ENCODE measurements at regions not wholly inside any gene's neighbourhood (a gene's known extent, or its start where the extent isn't known, plus 50 kb on each side); places are given as distances from the start of the nearest gene placed in this dataset.
"Not testable (repeated sequence)": the region's sequence is repeated elsewhere in the genome, so short reads cannot be mapped to it uniquely, and the experiment has no call there.

DNA sequence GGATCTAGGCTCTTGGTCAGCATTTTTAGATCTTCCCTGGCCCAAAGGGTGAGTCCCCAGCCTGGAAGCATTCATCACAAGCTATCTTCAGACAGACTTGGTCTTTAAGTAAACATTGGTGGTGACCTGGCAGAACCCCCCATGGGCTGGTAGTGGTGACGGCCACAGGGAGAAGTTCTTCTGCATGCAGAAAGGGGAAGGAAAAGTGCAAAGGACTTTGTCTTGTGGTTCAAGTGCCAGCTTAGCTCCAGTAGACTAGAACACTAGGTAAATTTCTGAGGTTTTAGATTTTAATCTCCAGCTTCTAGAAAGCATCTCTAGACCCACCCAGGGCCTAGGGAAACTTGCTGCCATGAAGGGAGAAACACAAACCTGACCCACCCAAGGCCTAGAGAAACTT lies 584.0 kb downstream of the CHSY3 start:
- TF ChIP-seq POLR2A (IDR thresholded peaks at IDR 0.05; ENCODE audit: low read depth, low read length), result no peak
- no peak for DNase-seq (ENCODE audit: insufficient read length, low spot score)
- FAIRE-seq, result no peak

DNA sequence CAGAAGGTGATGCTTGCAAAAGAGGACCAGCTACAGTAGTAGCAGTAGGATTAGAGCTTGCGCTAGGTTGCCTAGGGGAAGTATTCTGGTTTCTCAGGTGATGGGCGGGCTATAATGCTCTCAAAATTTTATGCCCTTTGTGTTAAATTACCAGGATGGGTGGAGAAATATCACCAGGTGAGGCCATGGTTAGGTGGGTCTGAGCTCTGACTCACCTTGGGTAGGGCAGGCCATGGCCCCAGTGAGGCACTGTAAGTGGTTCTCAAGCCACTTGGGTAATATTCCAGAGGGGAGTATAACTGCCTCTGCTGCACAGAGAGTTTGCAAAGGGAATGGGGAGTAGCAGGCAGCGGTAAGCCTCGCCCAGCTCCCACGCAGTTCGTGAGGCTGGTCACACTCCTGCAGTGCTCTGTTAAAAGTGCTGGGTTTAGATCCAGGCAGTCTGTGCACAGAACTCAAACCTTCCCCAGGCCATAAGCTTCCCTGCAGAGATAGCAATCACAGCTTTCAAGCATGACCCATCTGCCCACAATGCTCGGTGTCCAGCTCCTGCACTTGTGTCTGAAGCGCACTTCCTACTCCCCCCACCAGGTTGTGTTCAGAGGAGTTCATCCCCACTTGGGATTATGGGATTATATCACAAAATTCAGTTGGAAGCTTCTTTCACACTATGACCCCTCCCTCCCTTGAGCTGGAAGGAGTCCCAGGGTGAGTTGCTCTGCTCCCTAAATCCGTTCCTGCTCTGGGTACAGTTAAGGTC lies 575.0 kb downstream of the CHSY3 start:
- TF ChIP-seq POLR2A (IDR thresholded peaks at IDR 0.05; ENCODE audit: low read depth, low read length), result no peak
- FAIRE-seq (no peak), DNase-seq (ENCODE audit: insufficient read length, low spot score) (no peak)

DNA sequence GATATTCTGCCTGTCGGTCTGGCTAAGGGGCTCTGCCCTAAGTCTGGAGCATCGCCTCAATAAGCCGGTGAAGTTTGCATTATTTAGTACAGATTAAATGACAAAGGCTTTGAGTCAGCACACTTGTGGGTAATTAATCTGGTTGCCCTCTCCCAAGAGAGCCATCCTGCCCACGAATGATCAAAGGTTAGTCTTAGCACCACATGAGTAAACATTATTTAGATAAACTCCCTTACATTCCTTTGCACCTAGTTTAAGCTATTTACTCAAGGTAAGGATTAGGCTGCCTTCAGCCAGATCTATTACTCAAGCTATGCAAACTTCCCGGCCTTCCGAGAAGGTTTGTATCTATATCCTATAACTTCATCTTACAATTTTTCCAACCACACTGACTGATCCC lies 572.1 kb downstream of the CHSY3 start:
- no peak for FAIRE-seq
- TF ChIP-seq POLR2A (IDR thresholded peaks at IDR 0.05; ENCODE audit: low read depth, low read length), result no peak
- no peak for DNase-seq (ENCODE audit: insufficient read length, low spot score)

DNA sequence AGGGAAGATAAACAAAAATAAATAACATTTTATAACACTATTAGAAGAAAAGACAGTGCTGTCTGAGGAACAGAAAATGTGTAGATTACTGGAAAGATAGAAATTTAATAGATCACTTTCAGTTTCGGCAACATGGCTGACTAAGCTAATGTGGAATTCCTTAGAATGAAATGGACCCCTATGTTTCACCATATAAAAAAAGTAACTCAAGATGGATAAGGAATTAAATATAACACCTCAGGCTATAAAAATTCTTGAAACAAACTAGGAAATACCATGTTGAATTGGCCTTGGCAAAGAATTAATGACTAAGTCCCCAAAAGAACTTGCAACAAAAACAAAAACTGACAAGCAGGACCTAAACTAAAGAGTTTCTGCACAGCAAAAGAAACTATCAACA lies 558.3 kb downstream of the CHSY3 start:
- FAIRE-seq, result no peak
- no peak for TF ChIP-seq POLR2A (IDR thresholded peaks at IDR 0.05; ENCODE audit: low read depth, low read length)

DNA sequence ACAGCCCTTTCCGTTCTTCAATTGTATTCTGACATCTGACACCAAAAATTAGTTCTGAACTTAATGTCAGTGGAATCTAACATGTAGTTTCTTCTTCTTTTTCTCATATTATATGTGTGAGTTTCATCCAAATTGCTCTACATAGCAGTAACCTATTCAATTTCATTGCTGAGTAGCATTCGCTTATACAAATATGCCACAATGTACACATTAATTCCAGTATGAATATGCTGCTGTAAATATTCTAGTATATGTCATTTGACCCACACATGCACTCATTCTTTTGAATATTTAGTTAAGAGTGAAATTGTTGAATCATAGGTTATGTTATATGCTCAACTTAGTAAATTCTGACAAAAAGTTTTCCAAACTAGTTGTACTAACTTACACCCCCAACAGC lies 550.9 kb downstream of the CHSY3 start:
- FAIRE-seq (no peak), DNase-seq (ENCODE audit: insufficient read length, low spot score) (no peak)
- TF ChIP-seq POLR2A (IDR thresholded peaks at IDR 0.05; ENCODE audit: low read depth, low read length), result no peak

More for the DNA sequence above, 558.3 kb downstream of the CHSY3 start:
- DNase-seq (ENCODE audit: insufficient read length, low spot score), result no peak

DNA sequence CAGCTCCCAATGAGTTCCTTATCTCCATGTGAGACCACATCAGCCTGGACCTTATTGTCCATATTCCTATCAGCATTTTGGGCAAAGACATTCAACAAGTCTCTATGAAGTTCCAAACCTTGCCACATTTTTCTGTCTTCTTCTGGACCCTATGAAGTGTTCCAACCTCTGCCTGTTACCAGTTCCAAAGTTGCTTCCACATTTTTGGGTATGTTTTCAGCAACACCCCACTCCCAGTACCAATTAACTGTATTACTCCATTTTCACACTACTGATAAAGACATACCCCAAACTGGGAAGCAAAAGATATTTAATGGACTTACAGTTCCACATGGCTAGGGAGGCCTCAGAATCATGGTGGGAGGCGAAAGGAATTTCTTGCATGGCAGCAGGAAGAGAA lies 548.5 kb downstream of the CHSY3 start:
- no peak for TF ChIP-seq POLR2A (IDR thresholded peaks at IDR 0.05; ENCODE audit: low read depth, low read length)
- FAIRE-seq (no peak), DNase-seq (ENCODE audit: insufficient read length, low spot score) (no peak)

DNA sequence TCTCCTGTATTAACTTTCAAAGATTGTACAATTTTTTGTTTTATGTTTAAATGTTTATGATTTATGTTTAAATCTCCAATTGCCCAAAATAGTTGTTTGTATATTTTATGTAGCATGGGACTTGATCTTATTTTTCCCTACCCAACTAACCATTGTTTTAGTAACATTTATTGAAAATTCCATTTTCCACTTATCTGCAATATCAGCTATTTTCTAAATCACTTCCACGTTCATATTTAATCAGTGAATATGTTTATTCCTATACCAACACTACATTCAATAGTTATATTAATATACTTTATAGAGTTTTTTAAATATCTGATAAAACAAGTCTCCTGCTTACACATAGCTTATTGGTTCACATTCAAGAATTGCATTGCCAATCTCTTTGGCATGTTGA lies 532.2 kb downstream of the CHSY3 start:
- DNase-seq (ENCODE audit: insufficient read length, low spot score) (no peak), FAIRE-seq (no peak)
- no peak for TF ChIP-seq POLR2A (IDR thresholded peaks at IDR 0.05; ENCODE audit: low read depth, low read length)

DNA sequence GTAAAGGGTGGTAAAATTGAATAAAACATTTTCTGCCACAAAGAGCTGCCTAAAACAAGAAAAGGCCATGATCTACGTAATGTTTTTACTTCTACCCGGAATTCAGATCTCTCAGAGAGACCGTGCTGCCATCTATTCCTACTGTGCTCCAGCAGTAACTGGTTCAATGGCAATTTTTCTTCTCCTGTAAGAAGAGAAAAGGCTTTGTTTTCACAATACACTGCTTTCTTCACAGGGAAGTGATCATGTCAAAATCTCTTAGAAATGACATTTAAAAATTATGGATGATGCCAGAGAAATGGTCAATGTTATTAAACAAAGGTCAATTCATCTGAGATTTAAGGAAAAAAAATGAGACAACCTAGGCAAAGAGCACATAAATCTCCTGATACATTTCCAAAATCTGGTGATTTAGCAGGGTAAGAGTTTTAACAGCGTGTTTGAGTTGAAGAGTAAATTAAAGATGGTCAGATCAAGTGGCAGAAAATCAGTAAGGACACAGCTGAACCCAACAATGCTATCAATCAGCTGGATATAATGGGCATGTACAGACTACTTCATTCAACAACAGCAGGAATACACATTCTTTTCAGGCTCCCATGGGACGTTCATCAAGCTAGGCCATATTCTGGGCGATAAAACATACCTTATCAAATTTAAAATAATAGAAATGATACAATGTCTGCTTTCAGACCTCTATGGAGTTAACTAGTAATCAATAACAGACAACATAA lies 523.1 kb downstream of the CHSY3 start:
- TF ChIP-seq POLR2A (IDR thresholded peaks at IDR 0.05; ENCODE audit: low read depth, low read length), result no peak
- DNase-seq (ENCODE audit: insufficient read length, low spot score) (no peak), FAIRE-seq (no peak)

DNA sequence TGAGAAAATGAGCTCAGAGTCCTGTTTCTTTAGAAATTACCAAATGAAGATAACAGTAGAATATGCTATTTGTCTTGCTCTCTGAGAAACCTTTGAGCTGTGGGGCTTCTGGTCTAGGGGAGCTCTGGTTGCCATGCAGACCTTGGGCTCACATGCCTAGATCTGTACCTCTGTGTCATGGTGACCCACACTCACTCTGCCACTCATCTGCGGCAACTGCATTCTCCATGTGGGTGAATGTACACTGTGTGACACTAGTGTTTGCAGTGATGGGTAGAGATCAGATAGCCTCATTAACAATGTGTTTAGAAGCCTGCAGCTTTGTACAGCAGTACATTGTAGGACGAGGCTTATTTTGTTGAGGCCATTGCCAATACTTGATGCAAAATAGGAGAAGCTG lies 521.2 kb downstream of the CHSY3 start:
- FAIRE-seq (no peak), DNase-seq (ENCODE audit: insufficient read length, low spot score) (no peak)
- TF ChIP-seq POLR2A (IDR thresholded peaks at IDR 0.05; ENCODE audit: low read depth, low read length), result no peak

DNA sequence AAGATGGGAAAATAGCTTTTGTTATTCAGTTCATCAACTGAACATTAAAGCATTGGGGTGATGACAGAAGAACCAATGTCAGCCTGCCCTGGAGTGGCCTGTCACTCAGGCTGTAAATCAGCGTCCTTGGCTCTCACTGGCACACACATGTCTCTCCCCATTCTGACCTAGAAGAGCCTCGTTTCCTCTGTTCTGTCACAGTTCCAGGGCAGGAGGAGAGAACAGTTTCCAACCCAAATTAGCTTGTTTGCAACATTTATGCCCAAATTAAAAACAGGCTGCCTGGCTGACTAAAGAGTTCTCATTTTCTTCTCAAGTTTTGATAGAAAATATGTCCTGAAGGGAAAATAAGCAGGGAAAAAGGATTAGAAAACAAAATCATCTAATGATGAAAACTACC lies 520.1 kb downstream of the CHSY3 start:
- TF ChIP-seq POLR2A (IDR thresholded peaks at IDR 0.05; ENCODE audit: low read depth, low read length), result no peak
- FAIRE-seq (no peak), DNase-seq (ENCODE audit: insufficient read length, low spot score) (no peak)

DNA sequence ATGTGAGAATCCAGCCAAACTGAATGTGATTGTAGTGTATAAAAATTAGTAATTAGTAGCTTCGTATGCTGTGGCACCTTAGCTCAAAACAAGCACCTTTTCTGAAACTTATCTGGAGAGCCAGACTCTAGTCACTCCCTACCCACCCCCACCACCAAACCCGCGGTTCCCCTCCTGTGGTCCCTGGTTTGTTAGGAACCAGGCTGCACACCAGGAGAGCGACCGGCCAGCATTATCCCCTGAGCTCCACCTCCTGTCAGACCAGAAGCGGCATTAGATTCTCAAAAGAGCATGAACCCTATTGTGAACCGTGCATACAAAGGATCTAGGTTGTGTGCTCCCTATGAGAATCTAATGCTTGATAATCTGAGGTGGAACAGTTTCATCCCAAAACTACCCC lies 498.6 kb downstream of the CHSY3 start:
- TF ChIP-seq POLR2A (IDR thresholded peaks at IDR 0.05; ENCODE audit: low read depth, low read length), result no peak
- FAIRE-seq (no peak), DNase-seq (ENCODE audit: insufficient read length, low spot score) (no peak)

DNA sequence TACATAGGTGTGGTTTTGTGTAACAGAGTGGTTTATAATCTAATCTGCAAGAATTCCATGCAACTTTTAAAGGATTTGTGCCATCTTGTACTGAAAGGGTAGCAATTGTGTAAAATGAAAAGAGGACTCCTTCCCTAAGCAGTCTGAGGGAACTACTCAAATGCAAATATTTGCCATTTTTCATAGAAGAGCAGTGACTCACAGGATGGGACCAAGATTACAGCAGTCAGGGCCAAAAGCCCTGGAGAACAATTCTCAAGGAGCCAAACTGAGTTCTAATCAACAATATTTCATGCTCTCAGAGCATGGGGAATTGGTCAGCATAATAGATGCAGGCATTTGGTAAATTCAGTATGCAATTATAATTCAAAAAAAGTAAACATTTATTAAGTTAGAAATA lies 495.8 kb downstream of the CHSY3 start:
- DNase-seq (ENCODE audit: insufficient read length, low spot score), result peak; percentile 4
- no peak for TF ChIP-seq POLR2A (IDR thresholded peaks at IDR 0.05; ENCODE audit: low read depth, low read length)
- peak; percentile 23 for FAIRE-seq

DNA sequence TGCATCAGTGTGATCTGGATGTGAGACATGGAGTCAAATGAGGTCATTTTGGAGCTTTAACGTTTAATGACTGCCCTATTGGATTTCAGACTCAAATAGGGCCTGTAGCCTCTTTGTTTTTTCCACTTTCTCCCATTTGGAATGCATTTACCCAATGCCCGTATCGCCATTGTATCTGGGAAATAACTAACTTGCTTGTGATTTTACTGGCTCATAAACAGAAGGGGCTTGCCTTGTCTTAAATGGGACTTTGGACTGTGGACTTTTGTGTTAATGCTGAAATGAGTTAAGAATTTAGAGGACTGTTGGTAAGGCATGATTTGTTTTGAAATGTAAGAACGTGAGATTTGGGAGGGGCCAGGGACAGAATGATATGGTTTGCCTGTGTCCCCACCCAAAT lies 494.6 kb downstream of the CHSY3 start:
- FAIRE-seq (no peak), DNase-seq (ENCODE audit: insufficient read length, low spot score) (no peak)
- TF ChIP-seq POLR2A (IDR thresholded peaks at IDR 0.05; ENCODE audit: low read depth, low read length), result no peak

DNA sequence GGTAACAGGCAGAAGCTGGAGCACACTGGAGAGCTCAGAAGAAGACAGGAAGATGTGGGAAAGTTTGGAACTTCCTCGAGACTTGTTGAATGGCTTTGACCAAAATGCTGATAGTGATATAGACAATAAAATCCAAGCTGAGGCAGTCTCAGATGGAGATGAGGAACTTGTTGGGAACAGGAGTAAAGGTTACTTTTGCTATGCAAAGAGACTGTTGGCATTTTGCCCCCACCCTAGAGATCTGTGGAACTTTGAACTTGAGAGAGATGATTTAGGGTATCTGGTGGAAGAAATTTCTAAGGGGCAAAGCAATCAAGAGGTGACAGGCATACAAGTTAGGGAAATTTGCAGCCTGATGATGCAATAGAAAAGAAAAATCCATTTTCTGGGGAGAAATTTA lies 493.5 kb downstream of the CHSY3 start:
- FAIRE-seq; DNase-seq (ENCODE audit: insufficient read length, low spot score): not testable (repeated sequence)

DNA sequence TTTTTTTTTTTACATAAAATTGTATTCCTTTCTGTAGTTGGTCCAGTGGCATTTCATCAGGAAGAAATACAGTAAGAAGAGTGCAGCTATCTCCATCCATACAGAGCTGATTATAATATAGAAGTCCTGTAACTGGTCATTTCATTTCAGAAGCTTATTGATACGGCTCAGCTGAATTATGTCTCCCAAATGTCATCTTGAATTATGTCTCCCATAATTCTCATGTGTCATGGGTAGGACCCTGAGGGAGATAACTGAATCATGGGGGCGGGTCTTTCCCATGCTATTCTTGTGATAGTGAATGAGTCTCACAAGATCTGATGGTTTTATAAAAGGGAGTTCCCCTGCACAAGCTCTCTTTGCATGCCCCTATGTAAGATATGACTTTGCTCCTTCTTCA lies 492.9 kb downstream of the CHSY3 start:
- FAIRE-seq (no peak), DNase-seq (ENCODE audit: insufficient read length, low spot score) (no peak)
- no peak for TF ChIP-seq POLR2A (IDR thresholded peaks at IDR 0.05; ENCODE audit: low read depth, low read length)

DNA sequence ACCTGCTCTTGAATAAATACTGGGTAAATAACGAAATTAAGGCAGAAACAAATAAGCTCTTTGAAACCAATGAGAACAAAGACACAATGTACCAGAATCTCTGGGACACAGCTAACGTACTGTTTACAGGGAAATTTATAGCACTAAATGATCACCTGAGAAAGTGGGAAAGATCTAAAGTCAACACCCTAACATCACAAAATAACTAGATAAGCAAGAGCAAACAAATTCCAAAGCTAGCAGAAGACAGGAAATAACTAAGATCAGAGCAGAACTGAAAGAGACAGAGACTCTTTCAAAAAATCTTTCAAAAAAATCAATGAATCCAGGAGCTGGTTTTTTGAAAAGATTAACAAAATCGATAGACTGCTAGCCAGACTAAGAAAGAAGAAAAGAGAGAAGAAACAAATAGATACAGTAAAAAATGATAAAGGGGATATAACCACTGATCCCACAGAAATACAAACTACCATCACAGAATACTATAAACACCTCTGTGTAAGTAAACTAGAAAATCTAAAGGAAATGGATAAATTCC lies 487.5 kb downstream of the CHSY3 start:
- FAIRE-seq; DNase-seq (ENCODE audit: insufficient read length, low spot score): not testable (repeated sequence)

Data from H54 (cell line).